ENCODE measurements at regions not wholly inside any gene's neighbourhood (a gene's known extent, or its start where the extent isn't known, plus 50 kb on each side); places are given as distances from the start of the nearest gene placed in this dataset.

GRCh38 chr13:91178099-91178498, 169.4 kb upstream of the MIR17HG start:
- peaks cover 0 to 2% of the 10 kb centered on the region in 2 donors for H3K4me1 ChIP-seq (ENCODE audit: control insufficient read depth in 2 of 2, insufficient read depth in 2 of 2, low read length in 1 of 2)
- no peak overlapping the region for H3K27ac ChIP-seq (ENCODE audit: low read depth in 2 of 2, low read length in 1 of 2)
- WGBS, 2 donors, result 81 to 84% methylated on average over 1 of the region's 1 CpG
- no peaks in the 10 kb centered on the region for H3K36me3 ChIP-seq (ENCODE audit: control insufficient read depth in 2 of 2, insufficient read depth in 2 of 2, low read length in 1 of 2)
- peaks cover 6 to 16% of the 10 kb centered on the region in 2 donors for H3K27me3 ChIP-seq (ENCODE audit: control insufficient read depth in 1 of 2, insufficient read depth in 2 of 2, low read length in 2 of 2)
- H3K9me3 ChIP-seq (ENCODE audit: control insufficient read depth in 2 of 2, insufficient read depth in 1 of 2, low read depth in 1 of 2, low read length in 1 of 2), result peaks cover 0 to 3% of the 10 kb centered on the region in 2 donors
- H3K4me3 ChIP-seq (ENCODE audit: low read depth in 1 of 2, low read length in 2 of 2), result no peak overlapping the region

- no peak overlapping the region for H3K4me3 ChIP-seq (ENCODE audit: low read depth in 1 of 2, low read length in 2 of 2)
- 84 to 89% methylated on average over 3 of the region's 3 CpGs for WGBS, 2 donors
- no peak overlapping the region for H3K27ac ChIP-seq (ENCODE audit: low read depth in 2 of 2, low read length in 1 of 2)
- peaks cover 5 to 6% of the 10 kb centered on the region in 2 donors for H3K27me3 ChIP-seq (ENCODE audit: control insufficient read depth in 1 of 2, insufficient read depth in 2 of 2, low read length in 2 of 2)
- H3K4me1 ChIP-seq (ENCODE audit: control insufficient read depth in 2 of 2, insufficient read depth in 2 of 2, low read length in 1 of 2), result no peaks in the 10 kb centered on the region
- H3K36me3 ChIP-seq (ENCODE audit: control insufficient read depth in 2 of 2, insufficient read depth in 2 of 2, low read length in 1 of 2), result no peaks in the 10 kb centered on the region
- no peaks in the 10 kb centered on the region for H3K9me3 ChIP-seq (ENCODE audit: control insufficient read depth in 2 of 2, insufficient read depth in 1 of 2, low read depth in 1 of 2, low read length in 1 of 2)
Measured at GRCh38 chr13:91181892-91182291, 165.6 kb upstream of the MIR17HG start.

- H3K4me3 ChIP-seq (ENCODE audit: low read depth in 1 of 2, low read length in 2 of 2), result no peak overlapping the region
- no peak overlapping the region for H3K27ac ChIP-seq (ENCODE audit: low read depth in 2 of 2, low read length in 1 of 2)
- 46 to 61% methylated on average over 6 of the region's 6 CpGs for WGBS, 2 donors
- no peaks in the 10 kb centered on the region for H3K9me3 ChIP-seq (ENCODE audit: control insufficient read depth in 2 of 2, insufficient read depth in 1 of 2, low read depth in 1 of 2, low read length in 1 of 2)
- H3K36me3 ChIP-seq (ENCODE audit: control insufficient read depth in 2 of 2, insufficient read depth in 2 of 2, low read length in 1 of 2), result no peaks in the 10 kb centered on the region
- peaks cover 3% of the 10 kb centered on the region in 2 donors for H3K27me3 ChIP-seq (ENCODE audit: control insufficient read depth in 1 of 2, insufficient read depth in 2 of 2, low read length in 2 of 2)
- no peaks in the 10 kb centered on the region for H3K4me1 ChIP-seq (ENCODE audit: control insufficient read depth in 2 of 2, insufficient read depth in 2 of 2, low read length in 1 of 2)
Measured at GRCh38 chr13:91184244-91184926, 163.1 kb upstream of the MIR17HG start.

DNA sequence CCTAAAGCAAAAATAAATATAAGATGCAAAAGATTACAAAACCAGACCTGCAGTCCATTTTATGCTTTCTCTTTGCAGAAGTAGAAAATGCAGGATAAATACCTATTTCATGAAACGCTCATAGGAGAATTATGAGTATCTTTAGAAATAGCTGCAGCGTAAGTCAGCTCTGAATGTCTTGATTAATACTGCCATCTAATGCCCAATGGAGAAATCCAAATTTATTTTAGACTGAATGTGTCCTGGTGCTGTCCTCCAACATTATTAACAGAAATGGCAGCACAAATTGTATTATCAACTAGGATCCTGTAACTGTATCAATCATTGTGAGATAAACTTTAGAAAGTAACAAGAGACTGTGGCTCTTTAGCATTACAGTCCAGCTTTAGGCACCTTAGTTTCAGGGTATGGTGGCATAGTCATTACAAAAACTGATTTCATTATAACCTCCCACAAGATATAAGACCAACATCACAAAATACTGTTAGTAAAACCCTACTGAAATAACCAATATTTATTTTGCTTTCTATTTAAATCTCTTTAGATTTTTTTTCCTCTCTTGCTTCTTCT, 162.1 kb upstream of the MIR17HG start:
- H3K36me3 ChIP-seq (ENCODE audit: control insufficient read depth in 2 of 2, insufficient read depth in 2 of 2, low read length in 1 of 2), result no peaks in the 10 kb centered on the region
- WGBS, 2 donors, result 14 to 17% methylated on average over 2 of the region's 2 CpGs
- H3K9me3 ChIP-seq (ENCODE audit: control insufficient read depth in 2 of 2, insufficient read depth in 1 of 2, low read depth in 1 of 2, low read length in 1 of 2), result no peaks in the 10 kb centered on the region
- peaks cover 1 to 3% of the 10 kb centered on the region in 2 donors for H3K27me3 ChIP-seq (ENCODE audit: control insufficient read depth in 1 of 2, insufficient read depth in 2 of 2, low read length in 2 of 2)
- H3K27ac ChIP-seq (ENCODE audit: low read depth in 2 of 2, low read length in 1 of 2), result no peak overlapping the region
- no peaks in the 10 kb centered on the region for H3K4me1 ChIP-seq (ENCODE audit: control insufficient read depth in 2 of 2, insufficient read depth in 2 of 2, low read length in 1 of 2)
- H3K4me3 ChIP-seq (ENCODE audit: low read depth in 1 of 2, low read length in 2 of 2), result no peak overlapping the region

GRCh38 chr13:91187522-91187921, 160.0 kb upstream of the MIR17HG start:
- Histone ChIP-seq H3K27me3 (ENCODE audit: control insufficient read depth in 1 of 2, insufficient read depth in 2 of 2, low read length in 2 of 2) (no peaks in the 10 kb centered on the region), H3K9me3 (ENCODE audit: control insufficient read depth in 2 of 2, insufficient read depth in 1 of 2, low read depth in 1 of 2, low read length in 1 of 2) (no peaks in the 10 kb centered on the region), H3K4me1 (ENCODE audit: control insufficient read depth in 2 of 2, insufficient read depth in 2 of 2, low read length in 1 of 2) (no peaks in the 10 kb centered on the region), H3K27ac (ENCODE audit: low read depth in 2 of 2, low read length in 1 of 2) (no peak overlapping the region), H3K4me3 (ENCODE audit: low read depth in 1 of 2, low read length in 2 of 2) (no peak overlapping the region), H3K36me3 (ENCODE audit: control insufficient read depth in 2 of 2, insufficient read depth in 2 of 2, low read length in 1 of 2) (no peaks in the 10 kb centered on the region)

DNA sequence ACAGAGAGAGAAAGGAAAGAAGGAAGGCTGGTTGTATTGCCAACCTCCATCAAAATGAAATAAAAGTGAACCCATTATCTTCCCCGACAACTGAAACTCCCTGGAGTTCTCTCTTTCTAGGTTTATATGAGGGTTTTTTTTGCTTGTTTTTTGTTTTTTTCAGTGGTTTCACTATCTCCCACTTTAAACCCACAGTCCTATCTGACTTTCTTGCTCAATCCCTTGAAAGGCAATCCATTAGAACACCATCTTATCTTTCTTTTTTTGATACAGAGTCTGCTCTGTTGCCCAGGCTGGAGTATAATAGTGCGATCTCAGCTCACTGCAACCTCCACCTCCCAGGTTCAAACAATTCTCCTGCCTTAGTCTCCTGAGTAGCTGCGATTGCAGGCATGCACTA, 158.0 kb upstream of the MIR17HG start:
- Histone ChIP-seq H3K27me3 (ENCODE audit: control insufficient read depth in 1 of 2, insufficient read depth in 2 of 2, low read length in 2 of 2) (no peaks in the 10 kb centered on the region), H3K4me1 (ENCODE audit: control insufficient read depth in 2 of 2, insufficient read depth in 2 of 2, low read length in 1 of 2) (no peaks in the 10 kb centered on the region), H3K36me3 (ENCODE audit: control insufficient read depth in 2 of 2, insufficient read depth in 2 of 2, low read length in 1 of 2) (no peaks in the 10 kb centered on the region), H3K27ac (ENCODE audit: low read depth in 2 of 2, low read length in 1 of 2) (no peak overlapping the region), H3K9me3 (ENCODE audit: control insufficient read depth in 2 of 2, insufficient read depth in 1 of 2, low read depth in 1 of 2, low read length in 1 of 2) (no peaks in the 10 kb centered on the region), H3K4me3 (ENCODE audit: low read depth in 1 of 2, low read length in 2 of 2) (no peak overlapping the region)
- 85 to 86% methylated on average over 3 of the region's 3 CpGs for WGBS, 2 donors

- no peak overlapping the region for H3K27ac ChIP-seq (ENCODE audit: low read depth in 2 of 2, low read length in 1 of 2)
- H3K4me3 ChIP-seq (ENCODE audit: low read depth in 1 of 2, low read length in 2 of 2), result no peak overlapping the region
- H3K9me3 ChIP-seq (ENCODE audit: control insufficient read depth in 2 of 2, insufficient read depth in 1 of 2, low read depth in 1 of 2, low read length in 1 of 2), result no peaks in the 10 kb centered on the region
- 47 to 70% methylated on average over 2 of the region's 2 CpGs for WGBS, 2 donors
- no peaks in the 10 kb centered on the region for H3K27me3 ChIP-seq (ENCODE audit: control insufficient read depth in 1 of 2, insufficient read depth in 2 of 2, low read length in 2 of 2)
- no peaks in the 10 kb centered on the region for H3K4me1 ChIP-seq (ENCODE audit: control insufficient read depth in 2 of 2, insufficient read depth in 2 of 2, low read length in 1 of 2)
- H3K36me3 ChIP-seq (ENCODE audit: control insufficient read depth in 2 of 2, insufficient read depth in 2 of 2, low read length in 1 of 2), result no peaks in the 10 kb centered on the region
Measured at GRCh38 chr13:91193358-91193757, 154.1 kb upstream of the MIR17HG start.

- H3K36me3 ChIP-seq (ENCODE audit: control insufficient read depth in 2 of 2, insufficient read depth in 2 of 2, low read length in 1 of 2), result no peaks in the 10 kb centered on the region
- no peak overlapping the region for H3K4me3 ChIP-seq (ENCODE audit: low read depth in 1 of 2, low read length in 2 of 2)
- no peaks in the 10 kb centered on the region for H3K4me1 ChIP-seq (ENCODE audit: control insufficient read depth in 2 of 2, insufficient read depth in 2 of 2, low read length in 1 of 2)
- WGBS, 2 donors, result 75 to 79% methylated on average over 2 of the region's 2 CpGs
- H3K27me3 ChIP-seq (ENCODE audit: control insufficient read depth in 1 of 2, insufficient read depth in 2 of 2, low read length in 2 of 2), result no peaks in the 10 kb centered on the region
- no peaks in the 10 kb centered on the region for H3K9me3 ChIP-seq (ENCODE audit: control insufficient read depth in 2 of 2, insufficient read depth in 1 of 2, low read depth in 1 of 2, low read length in 1 of 2)
- no peak overlapping the region for H3K27ac ChIP-seq (ENCODE audit: low read depth in 2 of 2, low read length in 1 of 2)
Measured at GRCh38 chr13:91195789-91196188, 151.7 kb upstream of the MIR17HG start.

- H3K4me1 ChIP-seq (ENCODE audit: control insufficient read depth in 2 of 2, insufficient read depth in 2 of 2, low read length in 1 of 2), result no peaks in the 10 kb centered on the region
- no peaks in the 10 kb centered on the region for H3K36me3 ChIP-seq (ENCODE audit: control insufficient read depth in 2 of 2, insufficient read depth in 2 of 2, low read length in 1 of 2)
- H3K4me3 ChIP-seq (ENCODE audit: low read depth in 1 of 2, low read length in 2 of 2), result no peak overlapping the region
- H3K27ac ChIP-seq (ENCODE audit: low read depth in 2 of 2, low read length in 1 of 2), result no peak overlapping the region
- no peaks in the 10 kb centered on the region for H3K27me3 ChIP-seq (ENCODE audit: control insufficient read depth in 1 of 2, insufficient read depth in 2 of 2, low read length in 2 of 2)
- H3K9me3 ChIP-seq (ENCODE audit: control insufficient read depth in 2 of 2, insufficient read depth in 1 of 2, low read depth in 1 of 2, low read length in 1 of 2), result no peaks in the 10 kb centered on the region
- WGBS, 2 donors, result 62 to 63% methylated on average over 4 of the region's 4 CpGs
Measured at GRCh38 chr13:91196958-91197357, 150.5 kb upstream of the MIR17HG start.

- WGBS, 2 donors, result 75 to 88% methylated on average over 1 of the region's 1 CpG
Measured at GRCh38 chr13:91199866-91200265, 147.6 kb upstream of the MIR17HG start.

More at GRCh38 chr13:91199866-91200265, 147.6 kb upstream of the MIR17HG start:
- Histone ChIP-seq H3K27me3 (ENCODE audit: control insufficient read depth in 1 of 2, insufficient read depth in 2 of 2, low read length in 2 of 2) (no peaks in the 10 kb centered on the region), H3K4me1 (ENCODE audit: control insufficient read depth in 2 of 2, insufficient read depth in 2 of 2, low read length in 1 of 2) (no peaks in the 10 kb centered on the region), H3K27ac (ENCODE audit: low read depth in 2 of 2, low read length in 1 of 2) (no peak overlapping the region), H3K9me3 (ENCODE audit: control insufficient read depth in 2 of 2, insufficient read depth in 1 of 2, low read depth in 1 of 2, low read length in 1 of 2) (no peaks in the 10 kb centered on the region), H3K4me3 (ENCODE audit: low read depth in 1 of 2, low read length in 2 of 2) (no peak overlapping the region), H3K36me3 (ENCODE audit: control insufficient read depth in 2 of 2, insufficient read depth in 2 of 2, low read length in 1 of 2) (no peaks in the 10 kb centered on the region)

All from esophagus (tissue), 2 donors.